HG03060 (cell line): ENCODE measurements at regions not wholly inside any gene's neighbourhood (a gene's known extent, or its start where the extent isn't known, plus 50 kb on each side); places are given as distances from the start of the nearest gene placed in this dataset.
A peak's percentile ranks its signal among the peaks of the same experiment; 100 is the strongest.
"Not testable (repeated sequence)": the region's sequence is repeated elsewhere in the genome, so short reads cannot be mapped to it uniquely, and the experiment has no call there.

Source experiments
- ATAC-seq: cut with Tn5 transposase; IDR thresholded peaks from one replicate; pipeline ENCODE4 v1.9.1; 2021; ENCODE audit warnings: low read depth, moderate number of reproducible peaks; ENCODE audit not compliant: unreplicated experiment

DNA sequence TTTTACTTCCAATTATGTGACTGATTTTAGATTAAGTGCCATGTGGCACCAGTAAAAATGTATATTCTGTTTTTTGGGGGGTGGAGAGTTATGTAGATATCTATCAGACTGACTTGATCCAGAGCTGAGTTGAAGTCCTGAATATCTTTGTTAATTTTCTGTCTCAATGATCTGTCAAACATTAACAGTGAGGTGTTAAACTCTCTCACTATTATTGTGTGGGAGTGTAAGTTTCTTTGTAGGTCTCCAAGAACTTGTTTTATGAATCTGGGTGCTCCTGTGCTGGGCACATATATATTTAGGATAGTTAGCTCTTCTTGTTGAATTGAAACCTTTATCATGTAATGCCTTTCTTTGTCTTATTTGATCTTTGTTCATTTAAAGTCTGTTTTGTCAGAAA lies 276.5 kb upstream of the USP25 start:
- ATAC-seq, result no peak

DNA sequence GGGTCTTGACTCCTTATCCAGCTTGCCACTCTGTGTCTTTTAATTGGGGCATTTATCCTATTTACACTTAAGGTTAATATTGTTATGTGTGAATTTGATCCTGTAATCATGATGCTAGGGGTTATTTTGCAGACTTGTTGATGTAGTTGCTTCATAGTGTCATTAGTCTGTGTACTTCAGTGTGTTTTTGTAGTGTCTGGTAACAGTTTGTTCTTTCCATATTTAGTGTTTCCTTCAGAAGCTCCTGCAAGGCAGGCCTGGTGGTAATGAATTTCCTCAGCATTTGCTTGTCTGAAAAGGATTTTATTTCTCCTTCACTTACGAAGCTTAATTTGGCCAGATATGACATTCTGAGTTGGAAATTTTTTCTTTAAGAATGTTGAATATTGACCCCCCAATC lies 276.0 kb upstream of the USP25 start:
- not testable (repeated sequence) for ATAC-seq

DNA sequence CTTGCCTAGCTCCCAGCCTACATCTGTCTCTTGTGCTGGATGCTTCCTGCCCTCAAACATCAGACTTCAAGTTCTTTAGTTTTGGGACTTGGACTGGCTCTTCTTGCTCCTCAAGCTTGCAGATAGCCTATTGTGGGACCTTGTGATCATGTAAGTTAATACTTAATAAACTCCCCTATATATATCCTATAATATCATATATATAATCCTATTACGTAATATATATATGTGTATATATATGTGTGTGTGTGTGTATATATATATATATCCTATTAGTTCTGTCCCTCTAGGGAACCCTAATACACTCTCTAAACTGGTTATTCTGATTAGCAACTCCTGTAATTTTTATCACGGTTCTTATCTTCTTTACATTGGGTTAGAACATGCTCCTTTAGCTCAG lies 274.9 kb upstream of the USP25 start:
- not testable (repeated sequence) for ATAC-seq

DNA sequence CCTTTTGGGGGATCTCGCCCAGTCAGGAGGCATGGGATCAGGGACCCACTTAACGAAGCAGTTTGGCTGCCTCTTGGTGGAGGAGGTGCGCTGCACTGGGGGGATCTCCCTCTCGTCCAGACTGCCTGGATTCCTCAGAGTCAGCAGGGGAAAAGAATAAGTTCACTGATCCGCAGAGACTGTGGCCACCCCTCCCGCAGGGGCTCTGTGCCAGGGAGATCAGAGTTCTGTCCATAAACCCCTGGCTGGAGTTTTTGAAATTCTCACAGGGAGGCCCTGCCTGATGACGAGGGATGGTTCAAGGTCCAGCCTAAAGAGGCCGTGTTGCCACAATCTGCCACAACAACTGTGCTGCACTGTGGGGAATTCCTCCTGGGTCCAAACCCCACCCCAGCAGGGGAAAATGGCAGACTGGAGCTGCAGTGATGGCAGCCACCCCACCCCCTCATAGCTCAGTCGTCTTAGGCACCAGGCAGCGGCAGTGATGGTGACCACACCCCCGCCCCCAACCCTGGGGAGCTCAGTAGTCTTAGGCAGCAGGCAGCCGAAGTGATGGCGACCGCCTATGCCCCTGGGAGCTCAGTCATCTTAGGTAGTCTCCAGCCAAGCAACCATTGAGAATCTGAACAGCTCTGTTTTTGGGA lies 273.8 kb upstream of the USP25 start:
- no peak for ATAC-seq

DNA sequence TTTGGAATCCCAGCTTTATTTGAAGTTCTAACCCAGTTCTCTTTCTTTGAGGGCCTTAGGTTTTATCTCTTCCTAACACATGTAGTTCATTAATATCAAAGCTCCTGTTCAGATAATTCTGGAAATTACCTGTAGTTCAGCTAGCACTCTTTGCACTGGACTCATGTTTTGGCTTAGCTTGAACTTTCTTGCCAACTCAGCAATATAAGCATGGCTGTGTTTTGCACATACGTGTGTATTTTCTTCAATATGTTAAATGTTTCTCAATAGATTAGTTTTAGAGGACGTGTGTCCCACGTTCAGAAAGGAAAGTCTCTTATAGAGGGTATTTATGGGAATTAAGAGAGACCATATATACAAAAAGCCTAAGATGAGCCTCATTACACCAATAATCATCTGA lies 271.8 kb upstream of the USP25 start:
- ATAC-seq, result no peak

DNA sequence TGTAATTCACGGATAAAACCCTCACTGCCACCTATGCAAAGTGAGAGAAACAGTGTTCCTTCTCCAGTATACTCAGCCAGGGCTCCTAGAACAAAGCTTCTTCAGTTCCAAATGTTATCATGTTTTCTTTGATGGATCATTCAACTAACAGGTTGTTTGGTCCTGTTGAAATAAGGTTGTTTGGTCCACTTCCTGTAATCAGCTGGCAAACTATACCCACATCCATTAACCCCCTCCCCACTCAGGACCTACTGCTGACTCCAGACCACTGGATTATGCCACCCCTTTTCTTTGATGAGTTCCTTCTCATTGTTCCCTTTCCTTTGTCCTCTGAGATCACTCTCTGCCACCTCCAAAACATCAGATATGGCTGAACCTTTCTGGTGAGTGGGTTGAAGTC lies 267.7 kb upstream of the USP25 start:
- no peak for ATAC-seq

DNA sequence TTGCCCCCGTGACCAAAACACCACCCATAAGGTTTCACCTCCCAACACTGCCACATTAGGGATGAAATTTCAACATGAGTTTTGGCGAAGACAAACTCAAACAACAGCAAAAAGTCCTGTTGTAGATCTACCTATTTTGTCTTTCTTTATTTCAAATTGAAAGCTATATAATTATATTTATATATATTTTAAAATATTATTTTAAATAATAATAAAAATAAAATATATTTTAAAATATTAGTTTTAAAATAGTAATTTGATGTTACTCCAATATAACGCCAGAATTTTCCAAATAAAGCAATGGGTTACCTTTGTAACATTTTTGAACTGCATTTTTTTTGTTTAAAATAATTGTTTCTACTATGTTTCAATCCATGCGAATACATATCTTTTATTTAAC lies 263.5 kb upstream of the USP25 start:
- ATAC-seq, result no peak

DNA sequence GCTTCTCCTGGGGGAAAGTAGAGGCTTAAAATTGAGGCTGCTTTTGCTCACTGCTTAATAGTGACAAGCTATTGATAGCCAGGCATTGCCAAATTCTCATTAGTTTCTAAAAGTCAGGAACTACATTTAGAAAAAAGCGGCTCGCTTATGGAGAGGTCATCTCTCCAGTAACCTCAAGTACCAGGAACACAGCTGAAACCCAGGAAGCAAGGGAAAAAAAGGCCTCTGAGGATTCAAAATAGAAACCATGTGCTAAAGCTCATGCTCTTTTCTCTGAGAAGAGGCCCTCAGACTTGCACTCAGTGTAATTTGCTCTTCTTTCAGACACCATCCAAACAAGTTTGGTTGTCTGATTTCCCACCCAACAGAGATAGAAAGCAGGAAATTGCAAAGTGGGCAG lies 261.4 kb upstream of the USP25 start:
- ATAC-seq, result no peak

DNA sequence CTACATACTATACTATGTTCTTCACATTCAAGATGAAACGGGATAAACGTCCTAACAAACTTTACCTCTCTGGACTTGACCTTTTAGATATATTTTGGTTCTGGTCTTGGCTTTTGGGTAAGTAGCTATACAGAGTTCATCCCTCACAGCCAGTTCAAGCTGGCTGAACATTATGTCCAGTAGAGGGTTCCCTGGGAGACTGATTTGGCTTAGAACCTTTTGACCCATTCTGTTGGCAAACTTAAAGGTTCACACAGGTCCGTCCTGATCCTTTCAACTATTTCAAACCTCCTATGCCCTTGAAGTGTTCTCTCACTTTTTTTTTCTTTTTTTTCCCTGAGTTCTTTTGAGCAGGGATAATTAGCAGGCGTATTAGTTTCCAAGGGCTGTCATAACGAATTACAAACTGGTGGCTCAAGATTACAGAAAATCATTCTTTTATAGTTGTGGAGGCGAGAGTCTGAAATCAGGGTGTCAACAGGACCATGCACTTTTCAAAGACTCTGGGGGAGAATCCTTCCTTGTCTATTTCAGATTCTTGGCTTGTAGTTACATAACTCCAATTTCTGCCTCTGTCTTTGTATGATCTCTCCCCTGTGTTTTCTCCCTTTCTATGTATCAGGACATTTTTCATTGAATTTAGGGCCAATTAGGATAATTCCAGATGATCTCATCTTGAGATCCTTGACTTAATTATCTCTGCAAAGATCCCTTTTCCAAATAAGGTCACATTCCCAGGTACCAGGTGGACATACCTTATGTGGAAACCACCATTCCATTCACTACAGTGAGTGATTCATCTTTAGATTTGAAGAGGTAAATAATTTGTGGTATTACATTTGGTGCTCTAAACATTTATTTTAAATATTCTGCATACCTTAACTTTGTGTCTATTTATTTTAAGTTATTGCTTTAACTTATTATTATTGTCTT lies 257.4 kb upstream of the USP25 start:
- no peak for ATAC-seq

DNA sequence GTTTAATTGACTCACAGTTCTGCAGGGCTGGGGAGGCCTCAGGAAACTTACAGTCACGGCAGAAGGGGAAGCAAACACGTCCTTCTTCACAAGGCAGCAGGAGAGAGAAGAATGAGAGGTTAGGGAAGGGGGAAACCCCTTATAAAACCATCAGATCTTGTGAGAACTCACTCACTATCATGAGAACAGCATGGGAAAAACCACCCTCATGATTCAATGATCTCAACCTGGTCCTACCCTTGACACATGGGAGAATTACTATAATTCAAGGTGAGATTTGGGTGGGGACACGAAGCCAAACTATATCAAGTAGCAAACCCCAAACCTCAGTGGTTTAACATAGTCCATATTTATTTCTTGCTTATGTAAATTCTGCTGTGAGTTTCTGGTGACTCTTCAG lies 252.0 kb upstream of the USP25 start:
- ATAC-seq, result not testable (repeated sequence)

DNA sequence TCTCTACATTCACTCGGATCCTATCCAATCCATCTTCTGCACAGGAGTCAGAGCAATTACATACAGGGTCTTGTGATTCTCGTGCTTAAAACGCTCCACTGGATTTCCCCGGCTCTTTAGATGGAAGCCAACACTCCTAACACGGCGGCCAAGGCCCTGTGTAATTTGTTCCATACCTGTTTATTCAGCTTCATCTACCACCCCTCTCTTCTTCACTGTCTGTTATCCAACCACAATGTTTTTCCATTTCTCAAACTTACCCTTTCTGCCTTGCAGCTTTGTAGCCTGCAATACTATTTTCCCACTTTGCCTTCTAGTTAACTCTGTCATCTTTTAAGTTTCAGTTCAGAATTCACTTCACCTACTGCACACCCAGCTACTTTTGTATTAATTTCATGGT lies 249.6 kb upstream of the USP25 start:
- ATAC-seq, result no peak

DNA sequence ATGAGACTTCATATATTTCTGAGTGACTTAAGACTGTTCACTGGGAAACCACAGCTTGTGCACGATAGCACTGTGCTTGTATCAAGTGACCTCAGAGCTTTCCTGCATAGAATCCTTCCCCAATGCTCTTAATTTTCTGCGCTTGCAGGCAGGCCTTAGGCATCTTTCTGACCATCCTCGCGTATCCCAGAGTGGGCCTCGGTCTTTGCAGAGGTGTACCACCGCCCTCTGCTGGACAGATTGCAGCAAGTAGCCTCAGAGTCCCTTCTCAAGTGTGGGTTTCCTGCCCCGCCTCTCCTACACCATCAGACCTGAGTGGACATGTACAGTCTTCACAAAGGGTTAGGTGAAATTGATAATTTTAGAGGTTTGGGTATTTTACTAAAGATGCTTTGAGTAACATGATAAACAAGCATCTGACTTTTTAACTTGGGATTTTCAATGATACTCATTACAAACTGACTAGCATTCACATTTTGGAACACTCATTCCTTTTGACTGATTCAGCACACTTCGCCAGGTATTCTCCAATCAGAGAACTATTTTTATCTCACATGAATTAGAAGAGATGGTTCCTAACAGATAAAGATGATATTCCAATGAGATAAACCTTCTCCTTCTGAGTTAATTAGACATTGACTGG lies 246.5 kb upstream of the USP25 start:
- peak; percentile 85 for ATAC-seq

DNA sequence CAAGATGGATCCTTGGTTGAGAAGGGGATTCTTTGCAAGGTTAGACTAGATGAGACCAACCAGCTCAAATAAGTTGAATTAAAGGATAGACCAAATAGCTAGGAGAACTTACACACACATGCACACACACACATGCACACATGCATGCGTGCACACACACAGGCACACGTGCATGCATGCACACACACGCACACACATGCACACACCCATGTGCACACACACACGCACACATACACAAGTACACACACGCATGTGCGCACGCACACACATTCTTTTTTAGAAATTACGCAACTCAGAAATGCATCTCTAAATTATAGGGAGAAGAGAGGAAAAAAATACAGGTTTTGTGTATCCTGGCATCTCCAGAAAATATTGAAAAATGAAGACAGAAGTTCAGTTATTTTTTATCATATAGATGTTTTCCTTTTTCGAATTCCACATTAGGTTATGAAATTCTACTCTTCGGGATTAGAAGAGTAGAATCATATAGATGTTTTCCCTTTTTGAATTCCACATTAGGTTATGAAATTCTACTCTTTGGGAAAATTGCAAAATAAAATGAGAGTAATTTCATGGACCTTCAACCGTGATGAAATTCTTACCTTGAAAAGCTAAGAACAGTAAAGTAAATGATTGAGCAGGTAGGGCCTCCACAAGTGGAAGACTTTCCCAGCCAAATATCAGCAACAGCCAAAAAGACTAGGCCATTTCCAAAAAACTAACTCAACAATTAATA lies 243.2 kb upstream of the USP25 start:
- ATAC-seq, result no peak

DNA sequence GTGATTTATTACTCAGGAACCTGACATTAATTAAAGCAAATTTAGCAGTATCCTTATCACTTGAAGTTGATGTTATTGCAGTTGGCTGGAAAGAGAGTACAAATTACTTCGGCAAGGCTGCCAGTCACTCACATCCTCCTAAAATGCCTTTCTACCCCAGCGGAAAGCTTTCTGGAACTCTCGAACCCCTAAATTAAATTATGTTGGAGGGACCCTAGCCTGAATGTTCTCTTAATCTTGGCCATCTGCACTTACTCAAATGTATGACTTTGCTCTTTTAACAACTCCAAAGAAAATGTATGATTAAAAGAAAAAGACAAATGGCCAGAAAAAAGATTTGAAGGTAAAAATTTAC lies 242.6 kb upstream of the USP25 start:
- ATAC-seq, result no peak

DNA sequence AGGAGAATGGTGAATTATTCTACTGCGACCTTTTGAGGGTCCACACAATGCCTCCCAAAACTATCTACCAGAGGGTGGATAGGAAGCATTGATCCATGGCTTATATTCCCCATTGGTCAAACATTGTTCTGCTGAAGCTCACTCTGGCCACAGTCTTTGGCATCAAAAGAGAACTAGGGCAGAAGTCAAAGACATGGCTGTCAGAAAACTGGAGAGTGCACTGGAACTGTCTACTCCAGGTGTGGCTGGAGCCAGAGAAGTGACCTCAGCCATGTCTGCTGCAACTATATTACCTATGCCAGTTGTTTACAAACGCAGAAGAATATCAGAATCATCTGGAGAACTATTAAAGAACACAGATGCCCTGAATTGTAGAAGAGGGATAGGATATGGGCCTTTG lies 238.7 kb upstream of the USP25 start:
- no peak for ATAC-seq

DNA sequence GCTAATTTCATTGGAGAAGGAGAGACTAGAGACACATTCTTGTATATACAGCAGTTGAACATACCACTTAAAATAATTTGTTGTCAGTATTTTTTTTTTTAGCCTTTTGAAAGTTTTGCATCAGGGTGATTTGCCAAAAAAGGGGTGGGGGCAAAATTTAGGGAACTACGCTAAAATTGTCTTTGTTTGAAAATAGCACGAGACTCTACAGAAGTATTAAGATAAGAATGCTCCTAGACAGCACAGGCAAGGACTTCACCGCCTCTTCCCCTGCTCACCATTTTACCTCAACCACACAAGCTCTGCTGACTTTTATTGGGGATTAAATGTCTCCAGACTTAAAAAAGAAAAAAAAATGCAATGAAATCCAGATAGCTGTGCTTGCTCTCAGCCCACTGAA lies 236.1 kb upstream of the USP25 start:
- ATAC-seq, result no peak

DNA sequence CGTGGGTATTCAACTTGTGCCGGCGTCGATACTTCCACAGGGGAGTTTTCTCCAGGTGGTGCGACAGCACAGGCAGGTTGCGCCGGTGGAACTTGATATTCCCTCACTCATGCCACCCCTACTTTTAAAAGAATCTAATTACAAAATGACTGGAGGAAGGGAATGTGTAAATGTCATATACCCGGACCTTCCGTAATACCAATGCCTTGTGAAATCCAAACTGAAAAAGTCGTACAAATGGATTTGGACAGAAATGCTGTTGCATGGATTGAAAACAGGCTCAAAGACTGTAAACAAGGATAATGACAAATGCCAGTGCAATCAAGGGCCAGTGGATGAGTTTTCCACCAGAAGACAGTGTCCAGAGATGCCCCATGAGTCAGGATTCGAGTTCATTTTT lies 235.3 kb upstream of the USP25 start:
- no peak for ATAC-seq

DNA sequence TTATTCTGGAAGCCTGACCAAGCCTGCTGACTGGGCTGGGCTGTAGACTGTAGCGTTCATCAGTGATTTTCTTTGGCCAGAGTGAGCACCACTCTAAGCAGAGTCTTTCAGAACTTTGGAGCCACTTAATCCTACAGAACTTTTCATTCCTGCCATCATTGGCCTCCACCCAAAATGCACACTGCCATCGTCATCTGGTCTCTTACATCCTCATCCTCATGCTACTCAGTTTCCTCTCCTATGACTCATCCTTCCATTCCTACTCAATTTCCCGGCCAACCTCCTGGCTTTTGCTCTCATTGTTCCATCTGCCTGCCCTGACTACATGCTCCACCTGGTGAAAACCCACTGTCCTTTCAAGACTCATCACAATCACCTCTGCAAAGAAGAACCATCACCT lies 233.8 kb upstream of the USP25 start:
- no peak for ATAC-seq

DNA sequence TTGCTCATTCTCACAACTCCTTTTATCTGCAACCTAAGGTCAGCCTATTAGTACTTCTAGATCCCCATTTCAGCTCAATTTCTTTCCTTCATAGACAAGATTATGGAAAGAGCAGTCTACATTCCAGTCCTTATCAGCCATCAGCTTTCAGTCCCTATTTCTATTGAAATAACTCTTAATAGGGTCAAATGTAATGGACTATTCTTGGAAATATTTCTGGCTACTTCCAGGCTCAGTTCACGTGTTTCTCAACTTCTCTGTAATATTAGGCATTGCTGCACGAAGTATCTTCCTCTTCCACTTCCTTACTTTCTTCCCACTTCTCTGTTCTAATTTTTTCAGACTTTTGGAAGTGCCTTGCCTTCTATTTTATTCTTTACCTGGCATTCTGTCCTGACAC lies 232.9 kb upstream of the USP25 start:
- no peak for ATAC-seq

DNA sequence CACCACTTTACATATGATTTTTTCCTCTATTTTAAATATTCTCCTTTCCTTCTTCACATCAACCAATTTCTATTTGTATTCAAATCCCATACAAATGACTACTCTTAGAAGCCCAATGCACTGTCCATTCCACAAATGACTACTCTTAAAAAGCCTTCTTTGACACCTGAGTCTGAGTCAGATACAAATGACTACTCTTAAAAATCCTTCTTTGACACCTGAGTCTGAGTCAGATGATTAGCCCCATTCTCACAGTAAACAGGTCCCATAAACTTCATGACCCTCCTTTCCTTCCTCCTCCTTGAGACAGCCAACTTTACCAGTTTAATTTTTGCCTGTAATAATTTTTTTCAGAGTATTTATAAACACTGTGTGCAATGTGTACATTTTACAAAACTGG lies 231.3 kb upstream of the USP25 start:
- no peak for ATAC-seq

DNA sequence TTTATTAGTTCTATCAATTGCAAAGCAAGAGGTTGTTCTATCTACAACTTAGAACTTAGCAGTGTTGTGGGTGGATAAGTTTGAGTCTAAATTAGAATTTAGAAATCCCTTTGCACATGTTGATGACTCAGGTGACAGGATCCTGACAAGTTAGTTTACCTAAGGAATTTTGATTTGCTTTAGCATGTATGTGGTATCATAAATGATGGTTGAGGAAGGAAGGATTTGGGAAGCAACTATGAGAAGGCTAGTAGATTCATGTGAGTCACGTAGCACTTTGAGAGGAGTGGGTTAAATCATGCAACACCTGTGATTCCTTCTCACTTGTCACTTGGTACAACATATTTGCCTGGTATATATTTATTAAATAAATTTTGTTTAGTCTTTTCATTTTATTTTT lies 223.7 kb upstream of the USP25 start:
- no peak for ATAC-seq
